HepG2 (cell line): ENCODE measurements at regions not wholly inside any gene's neighbourhood (a gene's known extent, or its start where the extent isn't known, plus 50 kb on each side); places are given as distances from the start of the nearest gene placed in this dataset.

ENCODE experiments used
- ADNP ChIP-seq: sonication (generic); formaldehyde crosslinking; IDR thresholded peaks from 2 replicates; pipeline ENCODE4 v1.4.0; 2020; ENCODE audit warnings: missing genetic modification reagents
- MBNL3 ChIP-seq: fragments of 250-450 bp; sonication (Bioruptor Pico); conservative IDR thresholded peaks from 2 replicates; pipeline ENCODE4 v1.8.0; 2022; ENCODE audit warnings: mild to moderate bottlenecking, inconsistent platforms
- PAX8 ChIP-seq: sonication (generic); formaldehyde crosslinking; IDR thresholded peaks from 2 replicates; pipeline ENCODE4 v1.8.0; 2022; ENCODE audit warnings: mild to moderate bottlenecking, missing genetic modification reagents, borderline replicate concordance
- PITX1 ChIP-seq: sonication (generic); formaldehyde crosslinking; IDR thresholded peaks from 2 replicates; pipeline ENCODE4 v1.5.1; 2020; ENCODE audit warnings: mild to moderate bottlenecking, missing genetic modification reagents
- ZNF232 ChIP-seq: sonication (generic); formaldehyde crosslinking; IDR thresholded peaks from 2 replicates; pipeline ENCODE4 v1.4.0; 2020; ENCODE audit warnings: missing genetic modification reagents, borderline replicate concordance
- ZNF251 ChIP-seq: sonication (generic); formaldehyde crosslinking; IDR thresholded peaks from 2 replicates; pipeline ENCODE4 v1.9.0; 2021; ENCODE audit warnings: mild to moderate bottlenecking, missing genetic modification reagents
- ZNF441 ChIP-seq: sonication (generic); formaldehyde crosslinking; IDR thresholded peaks from 2 replicates; pipeline ENCODE4 v1.7.0; 2021; ENCODE audit warnings: missing genetic modification reagents, borderline replicate concordance
- ZNF619 ChIP-seq: sonication (generic); formaldehyde crosslinking; IDR thresholded peaks from 2 replicates; pipeline ENCODE4 v1.4.0; 2020; ENCODE audit warnings: mild to moderate bottlenecking, missing genetic modification reagents
- ZNF792 ChIP-seq: IDR thresholded peaks from 2 replicates; pipeline ENCODE4 v1.6.1; 2016
- TF ChIP-seq, protein P1 (sequence below), 2 experiments: sonication (generic) in 1 of 2; formaldehyde crosslinking in 1 of 2; IDR thresholded peaks; 2 replicates each; pipeline versions ENCODE4 v1.6.1 to v1.9.0; 2014 to 2022; ENCODE audit warnings: antibody characterized with exemption in 1 of 2, borderline replicate concordance in 1 of 2, inconsistent platforms in 1 of 2, low read depth in 1 of 2, missing genetic modification reagents in 1 of 2
- TF ChIP-seq, protein P2 (sequence below): sonication (generic); formaldehyde crosslinking; IDR thresholded peaks from 2 replicates; pipeline ENCODE4 v1.5.0; 2020; ENCODE audit warnings: mild to moderate bottlenecking, missing genetic modification reagents, borderline replicate concordance
- TF ChIP-seq, protein P3 (sequence below): sonication (generic); formaldehyde crosslinking; IDR thresholded peaks from 2 replicates; pipeline ENCODE4 v1.5.1; 2020; ENCODE audit warnings: mild to moderate bottlenecking, missing genetic modification reagents
- TF ChIP-seq, protein P4 (sequence below): sonication (generic); formaldehyde crosslinking; IDR thresholded peaks from 2 replicates; pipeline ENCODE4 v1.9.0; 2021; ENCODE audit warnings: missing genetic modification reagents, borderline replicate concordance

DNA sequence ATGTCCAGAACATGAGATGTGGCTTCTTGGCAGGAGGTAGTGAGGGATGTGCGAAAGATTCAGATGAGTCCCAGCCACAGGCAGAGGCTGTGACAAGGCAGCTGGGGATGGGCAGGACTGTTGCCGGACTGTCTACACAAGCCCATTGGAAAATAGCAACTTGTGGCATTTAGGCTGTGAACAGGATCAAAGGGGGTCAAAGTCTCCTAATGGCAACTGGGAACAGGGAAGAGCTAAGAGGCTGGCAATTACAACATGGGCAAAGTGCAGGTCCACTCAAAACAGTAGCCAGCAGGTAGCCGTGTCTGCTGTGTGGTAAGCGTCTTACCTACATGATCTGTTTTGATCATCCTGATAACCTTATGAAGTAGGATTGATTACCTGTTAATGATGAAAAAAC, 254.2 kb upstream of the ZNF32 start (continued):
- TF ChIP-seq, protein P1, sequence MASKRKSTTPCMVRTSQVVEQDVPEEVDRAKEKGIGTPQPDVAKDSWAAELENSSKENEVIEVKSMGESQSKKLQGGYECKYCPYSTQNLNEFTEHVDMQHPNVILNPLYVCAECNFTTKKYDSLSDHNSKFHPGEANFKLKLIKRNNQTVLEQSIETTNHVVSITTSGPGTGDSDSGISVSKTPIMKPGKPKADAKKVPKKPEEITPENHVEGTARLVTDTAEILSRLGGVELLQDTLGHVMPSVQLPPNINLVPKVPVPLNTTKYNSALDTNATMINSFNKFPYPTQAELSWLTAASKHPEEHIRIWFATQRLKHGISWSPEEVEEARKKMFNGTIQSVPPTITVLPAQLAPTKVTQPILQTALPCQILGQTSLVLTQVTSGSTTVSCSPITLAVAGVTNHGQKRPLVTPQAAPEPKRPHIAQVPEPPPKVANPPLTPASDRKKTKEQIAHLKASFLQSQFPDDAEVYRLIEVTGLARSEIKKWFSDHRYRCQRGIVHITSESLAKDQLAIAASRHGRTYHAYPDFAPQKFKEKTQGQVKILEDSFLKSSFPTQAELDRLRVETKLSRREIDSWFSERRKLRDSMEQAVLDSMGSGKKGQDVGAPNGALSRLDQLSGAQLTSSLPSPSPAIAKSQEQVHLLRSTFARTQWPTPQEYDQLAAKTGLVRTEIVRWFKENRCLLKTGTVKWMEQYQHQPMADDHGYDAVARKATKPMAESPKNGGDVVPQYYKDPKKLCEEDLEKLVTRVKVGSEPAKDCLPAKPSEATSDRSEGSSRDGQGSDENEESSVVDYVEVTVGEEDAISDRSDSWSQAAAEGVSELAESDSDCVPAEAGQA (IDR thresholded peaks at IDR 0.05; ENCODE audit: low read depth) = no peak
- TF ChIP-seq, protein P1 (CRISPR knock-in tag; IDR thresholded peaks at IDR 0.05; ENCODE audit: borderline replicate concordance) = no peak
- TF ChIP-seq, protein P2, sequence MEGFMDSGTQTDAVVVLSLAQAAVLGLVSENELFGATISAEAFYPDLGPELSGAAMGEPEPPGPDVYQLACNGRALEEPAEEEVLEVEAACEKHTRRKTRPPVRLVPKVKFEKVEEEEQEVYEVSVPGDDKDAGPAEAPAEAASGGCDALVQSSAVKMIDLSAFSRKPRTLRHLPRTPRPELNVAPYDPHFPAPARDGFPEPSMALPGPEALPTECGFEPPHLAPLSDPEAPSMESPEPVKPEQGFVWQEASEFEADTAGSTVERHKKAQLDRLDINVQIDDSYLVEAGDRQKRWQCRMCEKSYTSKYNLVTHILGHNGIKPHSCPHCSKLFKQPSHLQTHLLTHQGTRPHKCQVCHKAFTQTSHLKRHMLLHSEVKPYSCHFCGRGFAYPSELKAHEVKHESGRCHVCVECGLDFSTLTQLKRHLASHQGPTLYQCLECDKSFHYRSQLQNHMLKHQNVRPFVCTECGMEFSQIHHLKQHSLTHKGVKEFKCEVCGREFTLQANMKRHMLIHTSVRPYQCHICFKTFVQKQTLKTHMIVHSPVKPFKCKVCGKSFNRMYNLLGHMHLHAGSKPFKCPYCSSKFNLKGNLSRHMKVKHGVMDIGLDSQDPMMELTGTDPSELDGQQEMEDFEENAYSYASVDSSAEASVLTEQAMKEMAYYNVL (CRISPR knock-in tag) = peak; percentile 49; the same call in 1 of the 2 replicates
- TF ChIP-seq MBNL3 (CRISPR knock-in tag) (no peak), ZNF232 (CRISPR knock-in tag) (no peak), ADNP (CRISPR knock-in tag) (no peak), ZNF619 (no peak), ZNF792 (CRISPR knock-in tag) (peak; percentile 94; the same call in 1 of the 2 replicates), ZNF441 (CRISPR knock-in tag) (no peak), PAX8 (no peak), PITX1 (CRISPR knock-in tag) (peak; percentile 25; the same call in 1 of the 2 replicates), ZNF251 (CRISPR knock-in tag) (no peak)
- TF ChIP-seq, protein P3, sequence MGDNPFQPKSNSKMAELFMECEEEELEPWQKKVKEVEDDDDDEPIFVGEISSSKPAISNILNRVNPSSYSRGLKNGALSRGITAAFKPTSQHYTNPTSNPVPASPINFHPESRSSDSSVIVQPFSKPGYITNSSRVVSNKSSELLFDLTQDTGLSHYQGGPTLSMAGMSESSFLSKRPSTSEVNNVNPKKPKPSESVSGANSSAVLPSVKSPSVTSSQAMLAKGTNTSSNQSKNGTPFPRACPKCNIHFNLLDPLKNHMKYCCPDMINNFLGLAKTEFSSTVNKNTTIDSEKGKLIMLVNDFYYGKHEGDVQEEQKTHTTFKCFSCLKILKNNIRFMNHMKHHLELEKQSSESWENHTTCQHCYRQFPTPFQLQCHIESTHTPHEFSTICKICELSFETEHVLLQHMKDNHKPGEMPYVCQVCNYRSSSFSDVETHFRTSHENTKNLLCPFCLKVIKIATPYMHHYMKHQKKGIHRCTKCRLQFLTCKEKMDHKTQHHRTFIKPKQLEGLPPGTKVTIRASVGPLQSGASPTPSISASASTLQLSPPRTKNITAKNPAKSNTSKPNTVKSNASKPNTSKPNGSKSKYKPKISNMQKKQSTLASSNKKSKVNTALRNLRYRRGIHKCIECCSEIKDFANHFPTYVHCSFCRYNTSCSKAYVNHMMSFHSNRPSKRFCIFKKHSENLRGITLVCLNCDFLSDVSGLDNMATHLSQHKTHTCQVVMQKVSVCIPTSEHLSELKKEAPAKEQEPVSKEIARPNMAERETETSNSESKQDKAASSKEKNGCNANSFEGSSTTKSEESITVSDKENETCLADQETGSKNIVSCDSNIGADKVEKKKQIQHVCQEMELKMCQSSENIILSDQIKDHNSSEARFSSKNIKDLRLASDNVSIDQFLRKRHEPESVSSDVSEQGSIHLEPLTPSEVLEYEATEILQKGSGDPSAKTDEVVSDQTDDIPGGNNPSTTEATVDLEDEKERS (CRISPR knock-in tag) = no peak
- TF ChIP-seq, protein P4, sequence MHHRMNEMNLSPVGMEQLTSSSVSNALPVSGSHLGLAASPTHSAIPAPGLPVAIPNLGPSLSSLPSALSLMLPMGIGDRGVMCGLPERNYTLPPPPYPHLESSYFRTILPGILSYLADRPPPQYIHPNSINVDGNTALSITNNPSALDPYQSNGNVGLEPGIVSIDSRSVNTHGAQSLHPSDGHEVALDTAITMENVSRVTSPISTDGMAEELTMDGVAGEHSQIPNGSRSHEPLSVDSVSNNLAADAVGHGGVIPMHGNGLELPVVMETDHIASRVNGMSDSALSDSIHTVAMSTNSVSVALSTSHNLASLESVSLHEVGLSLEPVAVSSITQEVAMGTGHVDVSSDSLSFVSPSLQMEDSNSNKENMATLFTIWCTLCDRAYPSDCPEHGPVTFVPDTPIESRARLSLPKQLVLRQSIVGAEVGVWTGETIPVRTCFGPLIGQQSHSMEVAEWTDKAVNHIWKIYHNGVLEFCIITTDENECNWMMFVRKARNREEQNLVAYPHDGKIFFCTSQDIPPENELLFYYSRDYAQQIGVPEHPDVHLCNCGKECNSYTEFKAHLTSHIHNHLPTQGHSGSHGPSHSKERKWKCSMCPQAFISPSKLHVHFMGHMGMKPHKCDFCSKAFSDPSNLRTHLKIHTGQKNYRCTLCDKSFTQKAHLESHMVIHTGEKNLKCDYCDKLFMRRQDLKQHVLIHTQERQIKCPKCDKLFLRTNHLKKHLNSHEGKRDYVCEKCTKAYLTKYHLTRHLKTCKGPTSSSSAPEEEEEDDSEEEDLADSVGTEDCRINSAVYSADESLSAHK (CRISPR knock-in tag) = no peak
